GM19238 (cell line): ENCODE measurements at regions not wholly inside any gene's neighbourhood (a gene's known extent, or its start where the extent isn't known, plus 50 kb on each side); places are given as distances from the start of the nearest gene placed in this dataset.

Experiments used
- DNase-seq: peaks from one replicate; pipeline ENCODE4 v3.0.0; 2011; ENCODE audit warnings: low spot score; ENCODE audit not compliant: insufficient read length

GRCh38 chr7:155178096-155178495, 108.0 kb downstream of the HTR5A start:
- DNase-seq, result no peak

- no peak for DNase-seq
These were observed 111.6 kb downstream of the HTR5A start for GRCh38 chr7:155181768-155182167.

- DNase-seq, result no peak
These were observed 112.4 kb downstream of the HTR5A start for GRCh38 chr7:155182406-155182970.

GRCh38 chr7:155183655-155184054, 113.5 kb downstream of the HTR5A start:
- no peak for DNase-seq

GRCh38 chr7:155184923-155185322, 112.8 kb upstream of the INSIG1 start:
- no peak for DNase-seq

- DNase-seq, result no peak
These were observed 110.5 kb upstream of the INSIG1 start for GRCh38 chr7:155187061-155187785.

- no peak for DNase-seq
These were observed 109.3 kb upstream of the INSIG1 start for GRCh38 chr7:155188357-155188756.

- no peak for DNase-seq
These were observed 108.7 kb upstream of the INSIG1 start for GRCh38 chr7:155188821-155189581.

GRCh38 chr7:155189590-155189989, 108.1 kb upstream of the INSIG1 start:
- DNase-seq, result no peak

- peak; percentile 69 for DNase-seq
These were observed 107.0 kb upstream of the INSIG1 start for GRCh38 chr7:155190688-155191087.

GRCh38 chr7:155191137-155191536, 106.5 kb upstream of the INSIG1 start:
- DNase-seq, result no peak

GRCh38 chr7:155191901-155192478, 105.7 kb upstream of the INSIG1 start:
- no peak for DNase-seq

GRCh38 chr7:155192961-155193640, 104.6 kb upstream of the INSIG1 start:
- no peak for DNase-seq

GRCh38 chr7:155193716-155194115, 104.0 kb upstream of the INSIG1 start:
- no peak for DNase-seq

- no peak for DNase-seq
These were observed 103.1 kb upstream of the INSIG1 start for GRCh38 chr7:155194382-155195140.

GRCh38 chr7:155195939-155196523, 101.6 kb upstream of the INSIG1 start:
- no peak for DNase-seq

GRCh38 chr7:155198196-155198892, 99.3 kb upstream of the INSIG1 start:
- no peak for DNase-seq

- no peak for DNase-seq
These were observed 98.5 kb upstream of the INSIG1 start for GRCh38 chr7:155198901-155199845.
